Natural killer cell (primary cell): ENCODE measurements at regions not wholly inside any gene's neighbourhood (a gene's known extent, or its start where the extent isn't known, plus 50 kb on each side); places are given as distances from the start of the nearest gene placed in this dataset.

Source experiments
- ATAC-seq, 3 donors: fragments of 150-1000 bp in 2 of 3; fragments of 200-7000 bp in 1 of 3; cut with Tn5 transposase; 1 replicate in 1 of 3; 2 replicates in 2 of 3; pipeline ENCODE4 v1.10.0; 2021; ENCODE audit warnings: mild to moderate bottlenecking in 2 of 3, moderate library complexity in 2 of 3
- DNase-seq, 2 donors: peaks; one replicate each; pipeline versions ENCODE4 v3.0.0 to v3.0.0-alpha.2; 2013 to 2021; ENCODE audit warnings: mixed read lengths in 1 of 2
- H3K27ac ChIP-seq: one replicate; pipeline ENCODE4 v1.5.1; 2013; ENCODE audit warnings: mild to moderate bottlenecking, low read length
- H3K27me3 ChIP-seq: one replicate; pipeline ENCODE4 v1.6.1; 2013; ENCODE audit warnings: low read length; ENCODE audit not compliant: control insufficient read depth, insufficient read depth
- H3K36me3 ChIP-seq: one replicate; pipeline ENCODE4 v1.6.1; 2013; ENCODE audit warnings: low read length; ENCODE audit not compliant: control insufficient read depth, insufficient read depth
- H3K4me1 ChIP-seq: one replicate; pipeline ENCODE4 v1.6.1; 2013; ENCODE audit warnings: low read length; ENCODE audit not compliant: control insufficient read depth, insufficient read depth
- H3K4me3 ChIP-seq: one replicate; pipeline ENCODE4 v1.5.1; 2013; ENCODE audit warnings: low read length
- H3K9me3 ChIP-seq: one replicate; pipeline ENCODE4 v1.6.1; 2013; ENCODE audit warnings: low read length; ENCODE audit not compliant: control insufficient read depth, insufficient read depth
- H3K27ac Mint-ChIP-seq, 2 donors: one replicate each; pipeline ENCODE4 v1.8.0; 2022; ENCODE audit warnings: mild to moderate bottlenecking in 2 of 2, mixed read lengths in 2 of 2, moderate library complexity in 1 of 2
- H3K27me3 Mint-ChIP-seq, 2 donors: one replicate each; pipeline ENCODE4 v1.8.0; 2022; ENCODE audit warnings: low read depth in 2 of 2, mixed read lengths in 2 of 2
- H3K36me3 Mint-ChIP-seq: one replicate; pipeline ENCODE4 v1.8.0; 2022; ENCODE audit warnings: mixed read lengths
- H3K4me1 Mint-ChIP-seq, 2 donors: one replicate each; pipeline ENCODE4 v1.8.0; 2022; ENCODE audit warnings: mixed read lengths in 2 of 2
- H3K4me3 Mint-ChIP-seq: one replicate; pipeline ENCODE4 v1.8.0; 2022; ENCODE audit warnings: mild to moderate bottlenecking, moderate library complexity, mixed read lengths
- H3K9me3 Mint-ChIP-seq, 2 donors: one replicate each; pipeline ENCODE4 v1.8.0; 2022; ENCODE audit warnings: mixed read lengths in 2 of 2
- WGBS: methylation state at CpG from one replicate; pipeline ENCODE4 v1.1.7; 2013; ENCODE audit warnings: missing lambda C conversion rate; ENCODE audit not compliant: insufficient coverage; 5-methylcytosine and 5-hydroxymethylcytosine counted together
- intact Hi-C: fragments of 100-400 bp; cut with micrococcal nuclease; formaldehyde crosslinking; loops from one replicate; pipeline ENCODE4 v1.14.2; 2022
- TF ChIP-seq, protein P1 (sequence below): fragments of 200-600 bp; IDR thresholded peaks from one replicate; pipeline ENCODE4 v1.8.0; 2022; ENCODE audit warnings: antibody characterized with exemption

DNA sequence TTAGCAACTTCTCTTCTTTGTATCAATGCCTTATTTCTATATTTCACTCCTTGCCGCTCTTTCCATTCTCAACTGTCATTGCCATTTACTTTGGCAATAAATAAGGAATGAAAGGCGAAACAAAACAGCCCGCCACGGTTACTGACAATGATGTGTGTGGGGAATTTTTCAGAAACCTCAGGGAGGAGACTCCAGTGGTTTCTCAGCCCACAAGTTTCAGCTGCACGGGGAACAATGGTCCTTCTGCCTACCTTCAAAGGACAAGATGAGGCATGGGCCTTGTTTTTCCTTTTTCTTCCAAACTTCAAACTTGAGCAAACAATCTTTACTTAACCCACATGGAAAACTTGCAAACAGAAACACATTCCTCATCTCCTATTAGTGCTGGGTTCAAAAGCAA lies 409.4 kb downstream of the METTL15 start:
- no peak overlapping the region for H3K4me3 Mint-ChIP-seq
- DNase-seq: no peak
- H3K9me3 Mint-ChIP-seq: peaks cover 4 to 7% of the 10 kb centered on the region in 2 donors
- no peaks in the 10 kb centered on the region for H3K27me3 ChIP-seq
- intact Hi-C loops: no loop called here
- TF ChIP-seq, protein P1, sequence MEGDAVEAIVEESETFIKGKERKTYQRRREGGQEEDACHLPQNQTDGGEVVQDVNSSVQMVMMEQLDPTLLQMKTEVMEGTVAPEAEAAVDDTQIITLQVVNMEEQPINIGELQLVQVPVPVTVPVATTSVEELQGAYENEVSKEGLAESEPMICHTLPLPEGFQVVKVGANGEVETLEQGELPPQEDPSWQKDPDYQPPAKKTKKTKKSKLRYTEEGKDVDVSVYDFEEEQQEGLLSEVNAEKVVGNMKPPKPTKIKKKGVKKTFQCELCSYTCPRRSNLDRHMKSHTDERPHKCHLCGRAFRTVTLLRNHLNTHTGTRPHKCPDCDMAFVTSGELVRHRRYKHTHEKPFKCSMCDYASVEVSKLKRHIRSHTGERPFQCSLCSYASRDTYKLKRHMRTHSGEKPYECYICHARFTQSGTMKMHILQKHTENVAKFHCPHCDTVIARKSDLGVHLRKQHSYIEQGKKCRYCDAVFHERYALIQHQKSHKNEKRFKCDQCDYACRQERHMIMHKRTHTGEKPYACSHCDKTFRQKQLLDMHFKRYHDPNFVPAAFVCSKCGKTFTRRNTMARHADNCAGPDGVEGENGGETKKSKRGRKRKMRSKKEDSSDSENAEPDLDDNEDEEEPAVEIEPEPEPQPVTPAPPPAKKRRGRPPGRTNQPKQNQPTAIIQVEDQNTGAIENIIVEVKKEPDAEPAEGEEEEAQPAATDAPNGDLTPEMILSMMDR: no peak
- H3K27ac ChIP-seq: no peak overlapping the region
- H3K27me3 Mint-ChIP-seq: no peaks in the 10 kb centered on the region
- H3K27ac Mint-ChIP-seq: no peak overlapping the region
- no peaks in the 10 kb centered on the region for H3K4me1 Mint-ChIP-seq
- H3K36me3 Mint-ChIP-seq: no peaks in the 10 kb centered on the region
- H3K4me3 ChIP-seq: no peak overlapping the region
- no peaks in the 10 kb centered on the region for H3K36me3 ChIP-seq
- H3K9me3 ChIP-seq: no peaks in the 10 kb centered on the region
- 61% methylated on average over 4 of the region's 5 CpGs for WGBS
- H3K4me1 ChIP-seq: no peaks in the 10 kb centered on the region
- no peak for ATAC-seq

GRCh38 chr11:28514391-28514790 lies 406.2 kb downstream of the METTL15 start:
- DNase-seq (no peak), ATAC-seq (no peak)
- H3K36me3 Mint-ChIP-seq: no peaks in the 10 kb centered on the region
- no peaks in the 10 kb centered on the region for H3K27me3 Mint-ChIP-seq
- TF ChIP-seq, protein P1: no peak
- H3K27ac Mint-ChIP-seq: no peak overlapping the region
- WGBS: 88% methylated on average over 1 of the region's 2 CpGs
- H3K9me3 Mint-ChIP-seq: peaks cover 2 to 7% of the 10 kb centered on the region in 2 donors
- H3K4me3 Mint-ChIP-seq: no peak overlapping the region
- H3K27ac ChIP-seq: no peak overlapping the region
- H3K4me1 ChIP-seq: no peaks in the 10 kb centered on the region
- intact Hi-C loops: no loop called here
- no peak overlapping the region for H3K4me3 ChIP-seq
- no peaks in the 10 kb centered on the region for H3K4me1 Mint-ChIP-seq
- no peaks in the 10 kb centered on the region for H3K27me3 ChIP-seq
- H3K36me3 ChIP-seq: no peaks in the 10 kb centered on the region
- no peaks in the 10 kb centered on the region for H3K9me3 ChIP-seq

GRCh38 chr11:28512143-28512756 lies 404.1 kb downstream of the METTL15 start:
- no peaks in the 10 kb centered on the region for H3K27me3 Mint-ChIP-seq
- no peak for ATAC-seq
- no peak overlapping the region for H3K4me3 ChIP-seq
- no peaks in the 10 kb centered on the region for H3K36me3 Mint-ChIP-seq
- H3K4me1 ChIP-seq: no peaks in the 10 kb centered on the region
- TF ChIP-seq, protein P1: no peak
- intact Hi-C loops: no loop called here
- no peaks in the 10 kb centered on the region for H3K27me3 ChIP-seq
- no peak overlapping the region for H3K27ac ChIP-seq
- 93% methylated on average over 19 of the region's 19 CpGs for WGBS
- no peak overlapping the region for H3K27ac Mint-ChIP-seq
- H3K9me3 Mint-ChIP-seq: peaks cover 13 to 14% of the 10 kb centered on the region in 2 donors
- no peaks in the 10 kb centered on the region for H3K9me3 ChIP-seq
- no peaks in the 10 kb centered on the region for H3K36me3 ChIP-seq
- no peak for DNase-seq
- no peaks in the 10 kb centered on the region for H3K4me1 Mint-ChIP-seq
- no peak overlapping the region for H3K4me3 Mint-ChIP-seq

DNA sequence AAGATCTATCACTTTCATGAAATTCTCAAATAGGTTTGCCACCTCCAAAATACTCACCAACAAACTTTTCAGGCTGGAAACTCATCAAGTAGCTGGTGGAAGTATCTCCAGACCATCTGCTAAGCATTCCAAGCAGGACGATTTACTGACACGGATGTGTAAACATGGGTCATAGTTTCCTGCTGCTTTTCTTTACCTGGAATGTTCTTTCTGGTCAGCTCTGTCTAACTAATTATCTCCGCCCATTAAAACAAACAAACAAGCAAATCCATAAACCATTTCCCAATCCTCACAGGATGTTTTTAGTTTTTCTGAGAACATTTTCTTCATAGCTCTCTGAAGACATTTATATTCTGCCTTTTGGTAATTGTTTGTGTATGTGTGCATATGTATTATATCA lies 397.0 kb downstream of the METTL15 start:
- WGBS: 79% methylated on average over 3 of the region's 3 CpGs
- Mint-ChIP-seq H3K27ac (no peak overlapping the region), H3K4me3 (no peak overlapping the region), H3K36me3 (peaks cover 5% of the 10 kb centered on the region), H3K9me3 (peaks cover 12 to 19% of the 10 kb centered on the region in 2 donors), H3K27me3 (no peaks in the 10 kb centered on the region), H3K4me1 (no peaks in the 10 kb centered on the region)
- no peak overlapping the region for H3K4me3 ChIP-seq
- no peaks in the 10 kb centered on the region for H3K27me3 ChIP-seq
- H3K4me1 ChIP-seq: no peaks in the 10 kb centered on the region
- ATAC-seq: no peak
- DNase-seq: no peak
- H3K36me3 ChIP-seq: no peaks in the 10 kb centered on the region
- intact Hi-C loops: no loop called here
- TF ChIP-seq, protein P1: no peak
- no peaks in the 10 kb centered on the region for H3K9me3 ChIP-seq
- H3K27ac ChIP-seq: no peak overlapping the region
